ENCODE measurements at regions not wholly inside any gene's neighbourhood (a gene's known extent, or its start where the extent isn't known, plus 50 kb on each side); places are given as distances from the start of the nearest gene placed in this dataset.

GRCh38 chr5:103367702-103368101, 109.1 kb downstream of the MACIR start:
- no peak overlapping the region for H3K4me2 ChIP-seq (ENCODE audit: insufficient read depth, low read length, poor library complexity, severe bottlenecking)
- no peak overlapping the region for H3K4me3 ChIP-seq (ENCODE audit: low read length in 2 of 2)
- no peak overlapping the region for H3K23ac ChIP-seq (ENCODE audit: low read depth, low read length, poor library complexity)
- H2AK5ac ChIP-seq (ENCODE audit: low read depth, low read length), result no peak overlapping the region
- no peak overlapping the region for H2BK12ac ChIP-seq (ENCODE audit: low read length)
- no peak overlapping the region for H3K18ac ChIP-seq (ENCODE audit: low read length)
- WGBS, 2 donors (ENCODE audit: extremely low coverage in 2 of 2, insufficient read length in 2 of 2, insufficient replicate concordance in 1 of 2), result no CpG with 5 or more reads among the region's 2 CpGs
- H4K91ac ChIP-seq (ENCODE audit: low read depth, low read length, poor library complexity), result no peak overlapping the region
- H3K27me3 ChIP-seq (ENCODE audit: control insufficient read depth in 3 of 3, insufficient read depth in 3 of 3, low read depth in 1 of 3, low read length in 3 of 3), result no peaks in the 10 kb centered on the region
- H4K8ac ChIP-seq (ENCODE audit: low read depth, low read length), result no peak overlapping the region
- no peak overlapping the region for H2BK5ac ChIP-seq (ENCODE audit: low read length)
- H2BK120ac ChIP-seq (ENCODE audit: low read depth, low read length), result no peak overlapping the region
- no peak overlapping the region for H3K27ac ChIP-seq (replicated peaks; ENCODE audit: low read length)
- DNase-seq (ENCODE audit: low spot score), result no peak
- H2BK15ac ChIP-seq (ENCODE audit: low read length), result no peak overlapping the region
- H3K79me1 ChIP-seq (ENCODE audit: low read depth, low read length), result no peaks in the 10 kb centered on the region
- H3K9ac ChIP-seq (ENCODE audit: low read depth, low read length, poor library complexity), result no peak overlapping the region
- H3K14ac ChIP-seq (ENCODE audit: low read length), result no peak overlapping the region
- no peak overlapping the region for H2AFZ ChIP-seq (ENCODE audit: low read length)
- peaks cover 0 to 6% of the 10 kb centered on the region in 2 donors for H3K4me1 ChIP-seq (ENCODE audit: control insufficient read depth in 2 of 2, insufficient read depth in 1 of 2, low read depth in 1 of 2, low read length in 2 of 2)
- H3K4ac ChIP-seq (ENCODE audit: low read length), result no peak overlapping the region
- H3K36me3 ChIP-seq (replicated peaks in 1 of 2; ENCODE audit: control insufficient read depth in 2 of 2, insufficient read depth in 2 of 2, low read length in 2 of 2), result no peaks in the 10 kb centered on the region
- H3K9me3 ChIP-seq (replicated peaks in 1 of 2; ENCODE audit: control insufficient read depth in 2 of 2, insufficient read depth in 1 of 2, low read depth in 1 of 2, low read length in 2 of 2), result peaks cover 2% of the 10 kb centered on the region in 2 donors

DNA sequence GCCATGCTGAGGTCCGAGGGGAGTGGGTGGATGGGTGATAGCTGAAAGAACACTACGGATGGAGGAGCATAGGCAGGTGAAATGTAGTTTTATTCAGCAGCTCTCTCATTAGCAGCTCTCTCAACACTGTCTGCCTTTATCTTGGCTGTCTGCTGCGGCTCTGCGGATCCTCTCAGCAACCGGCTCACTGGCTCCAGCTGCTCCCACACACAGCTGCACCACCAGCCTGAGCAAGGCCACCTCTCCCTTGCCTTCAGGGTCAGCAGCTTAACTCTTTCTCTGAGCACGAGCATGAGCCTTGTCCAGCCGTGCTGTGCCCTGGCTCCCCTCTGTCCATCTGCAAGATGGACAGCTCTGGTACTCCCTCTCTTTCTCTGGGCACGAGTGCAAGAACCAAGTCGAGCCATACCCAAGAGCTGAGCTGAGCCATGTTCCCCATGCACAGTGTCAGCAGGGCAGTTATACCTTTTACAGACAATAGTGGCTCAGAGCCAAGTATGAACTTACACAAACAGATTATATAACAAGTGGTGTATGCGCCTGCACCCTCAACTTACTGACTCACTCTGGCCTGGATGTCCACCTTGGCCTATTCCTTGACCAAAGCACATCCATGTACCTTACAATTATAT, 108.5 kb downstream of the MACIR start:
- Histone ChIP-seq H3K14ac (ENCODE audit: low read length) (peak overlapping the region; percentile 86), H3K23ac (ENCODE audit: low read depth, low read length, poor library complexity) (no peak overlapping the region), H3K27me3 (ENCODE audit: control insufficient read depth in 3 of 3, insufficient read depth in 3 of 3, low read depth in 1 of 3, low read length in 3 of 3) (no peaks in the 10 kb centered on the region), H2BK12ac (ENCODE audit: low read length) (no peak overlapping the region), H2BK15ac (ENCODE audit: low read length) (no peak overlapping the region), H3K4me2 (ENCODE audit: insufficient read depth, low read length, poor library complexity, severe bottlenecking) (no peak overlapping the region), H3K9me3 (replicated peaks in 1 of 2; ENCODE audit: control insufficient read depth in 2 of 2, insufficient read depth in 1 of 2, low read depth in 1 of 2, low read length in 2 of 2) (peaks cover 2% of the 10 kb centered on the region in 2 donors), H2BK120ac (ENCODE audit: low read depth, low read length) (no peak overlapping the region), H4K8ac (ENCODE audit: low read depth, low read length) (no peak overlapping the region), H4K91ac (ENCODE audit: low read depth, low read length, poor library complexity) (no peak overlapping the region), H2AFZ (ENCODE audit: low read length) (no peak overlapping the region), H3K27ac (replicated peaks; ENCODE audit: low read length) (no peak overlapping the region), H3K4me3 (ENCODE audit: low read length in 2 of 2) (no peak overlapping the region), H3K79me1 (ENCODE audit: low read depth, low read length) (no peaks in the 10 kb centered on the region), H2AK5ac (ENCODE audit: low read depth, low read length) (no peak overlapping the region), H3K36me3 (replicated peaks in 1 of 2; ENCODE audit: control insufficient read depth in 2 of 2, insufficient read depth in 2 of 2, low read length in 2 of 2) (no peaks in the 10 kb centered on the region), H3K4ac (ENCODE audit: low read length) (no peak overlapping the region), H3K4me1 (ENCODE audit: control insufficient read depth in 2 of 2, insufficient read depth in 1 of 2, low read depth in 1 of 2, low read length in 2 of 2) (no peaks in the 10 kb centered on the region), H3K18ac (ENCODE audit: low read length) (peak overlapping the region; percentile 58), H3K9ac (ENCODE audit: low read depth, low read length, poor library complexity) (peak overlapping the region; percentile 55), H2BK5ac (ENCODE audit: low read length) (no peak overlapping the region)
- WGBS, 2 donors (ENCODE audit: extremely low coverage in 2 of 2, insufficient read length in 2 of 2, insufficient replicate concordance in 1 of 2), result no CpG with 5 or more reads among the region's 10 CpGs
- DNase-seq (ENCODE audit: low spot score), result no peak

DNA sequence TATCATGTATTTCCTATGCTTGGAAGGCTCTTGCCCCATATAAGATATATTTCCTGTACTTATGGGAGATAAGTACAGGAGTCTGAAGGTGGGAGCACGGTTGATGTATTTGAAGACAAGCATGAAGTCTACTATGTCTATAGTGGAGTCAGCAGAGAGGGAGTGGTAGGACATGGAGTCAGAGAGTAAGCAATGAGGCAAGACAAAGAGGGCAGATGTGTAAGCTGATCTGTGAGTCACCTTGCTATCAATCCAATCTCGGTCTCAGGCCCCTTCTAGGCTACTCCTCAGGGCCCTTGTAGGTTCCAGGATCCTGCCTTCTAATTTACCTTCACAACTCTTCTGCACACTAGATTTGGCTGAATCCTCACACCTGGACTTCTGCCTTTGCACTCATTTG, 105.5 kb downstream of the MACIR start:
- Histone ChIP-seq H2AK5ac (ENCODE audit: low read depth, low read length) (no peak overlapping the region), H3K4me1 (ENCODE audit: control insufficient read depth in 2 of 2, insufficient read depth in 1 of 2, low read depth in 1 of 2, low read length in 2 of 2) (no peaks in the 10 kb centered on the region), H3K4me3 (ENCODE audit: low read length in 2 of 2) (no peak overlapping the region), H2BK120ac (ENCODE audit: low read depth, low read length) (no peak overlapping the region), H2AFZ (ENCODE audit: low read length) (no peak overlapping the region), H2BK5ac (ENCODE audit: low read length) (no peak overlapping the region), H4K8ac (ENCODE audit: low read depth, low read length) (no peak overlapping the region), H4K91ac (ENCODE audit: low read depth, low read length, poor library complexity) (no peak overlapping the region), H3K79me1 (ENCODE audit: low read depth, low read length) (no peaks in the 10 kb centered on the region), H2BK15ac (ENCODE audit: low read length) (no peak overlapping the region), H3K36me3 (replicated peaks in 1 of 2; ENCODE audit: control insufficient read depth in 2 of 2, insufficient read depth in 2 of 2, low read length in 2 of 2) (no peaks in the 10 kb centered on the region), H3K27me3 (ENCODE audit: control insufficient read depth in 3 of 3, insufficient read depth in 3 of 3, low read depth in 1 of 3, low read length in 3 of 3) (no peaks in the 10 kb centered on the region), H3K4me2 (ENCODE audit: insufficient read depth, low read length, poor library complexity, severe bottlenecking) (no peak overlapping the region), H2BK12ac (ENCODE audit: low read length) (no peak overlapping the region), H3K27ac (replicated peaks; ENCODE audit: low read length) (no peak overlapping the region), H3K4ac (ENCODE audit: low read length) (no peak overlapping the region), H3K14ac (ENCODE audit: low read length) (no peak overlapping the region), H3K9me3 (replicated peaks in 1 of 2; ENCODE audit: control insufficient read depth in 2 of 2, insufficient read depth in 1 of 2, low read depth in 1 of 2, low read length in 2 of 2) (peaks cover 2% of the 10 kb centered on the region in 2 donors), H3K23ac (ENCODE audit: low read depth, low read length, poor library complexity) (no peak overlapping the region), H3K18ac (ENCODE audit: low read length) (no peak overlapping the region), H3K9ac (ENCODE audit: low read depth, low read length, poor library complexity) (no peak overlapping the region)
- no CpG with 5 or more reads among the region's 2 CpGs for WGBS, 2 donors (ENCODE audit: extremely low coverage in 2 of 2, insufficient read length in 2 of 2, insufficient replicate concordance in 1 of 2)
- DNase-seq (ENCODE audit: low spot score), result no peak

DNA sequence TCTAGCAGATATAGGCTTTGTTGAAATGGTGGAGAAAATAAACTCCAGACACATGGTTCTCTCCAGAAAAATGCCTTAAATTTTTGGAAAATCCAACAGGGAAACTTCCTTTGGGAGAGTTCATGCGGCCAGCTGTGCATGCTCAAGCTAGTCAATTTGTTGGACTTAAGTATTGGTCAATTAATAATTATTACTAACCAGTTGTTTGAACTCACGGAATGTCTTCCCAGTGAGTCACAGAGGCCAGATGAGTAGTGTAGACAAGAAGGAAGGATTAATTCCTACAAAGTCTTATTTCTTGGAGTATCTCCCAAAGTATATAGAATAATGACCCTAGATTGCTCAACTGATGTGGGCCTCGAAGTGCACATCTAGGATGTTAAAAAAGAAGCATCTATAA, 103.6 kb downstream of the MACIR start:
- no peak overlapping the region for H3K4me2 ChIP-seq (ENCODE audit: insufficient read depth, low read length, poor library complexity, severe bottlenecking)
- H3K4me3 ChIP-seq (ENCODE audit: low read length in 2 of 2), result no peak overlapping the region
- no CpG with 5 or more reads among the region's 3 CpGs for WGBS, 2 donors (ENCODE audit: extremely low coverage in 2 of 2, insufficient read length in 2 of 2, insufficient replicate concordance in 1 of 2)
- H2BK5ac ChIP-seq (ENCODE audit: low read length), result no peak overlapping the region
- H2AK5ac ChIP-seq (ENCODE audit: low read depth, low read length), result no peak overlapping the region
- no peaks in the 10 kb centered on the region for H3K36me3 ChIP-seq (replicated peaks in 1 of 2; ENCODE audit: control insufficient read depth in 2 of 2, insufficient read depth in 2 of 2, low read length in 2 of 2)
- no peak overlapping the region for H3K27ac ChIP-seq (replicated peaks; ENCODE audit: low read length)
- no peaks in the 10 kb centered on the region for H3K27me3 ChIP-seq (ENCODE audit: control insufficient read depth in 3 of 3, insufficient read depth in 3 of 3, low read depth in 1 of 3, low read length in 3 of 3)
- H3K14ac ChIP-seq (ENCODE audit: low read length), result no peak overlapping the region
- no peak for DNase-seq (ENCODE audit: low spot score)
- H3K18ac ChIP-seq (ENCODE audit: low read length), result no peak overlapping the region
- no peak overlapping the region for H2AFZ ChIP-seq (ENCODE audit: low read length)
- H3K9me3 ChIP-seq (replicated peaks in 1 of 2; ENCODE audit: control insufficient read depth in 2 of 2, insufficient read depth in 1 of 2, low read depth in 1 of 2, low read length in 2 of 2), result peaks cover 0 to 2% of the 10 kb centered on the region in 2 donors
- no peak overlapping the region for H3K9ac ChIP-seq (ENCODE audit: low read depth, low read length, poor library complexity)
- H2BK12ac ChIP-seq (ENCODE audit: low read length), result no peak overlapping the region
- no peak overlapping the region for H3K4ac ChIP-seq (ENCODE audit: low read length)
- no peak overlapping the region for H4K8ac ChIP-seq (ENCODE audit: low read depth, low read length)
- no peaks in the 10 kb centered on the region for H3K79me1 ChIP-seq (ENCODE audit: low read depth, low read length)
- H4K91ac ChIP-seq (ENCODE audit: low read depth, low read length, poor library complexity), result no peak overlapping the region
- no peak overlapping the region for H3K23ac ChIP-seq (ENCODE audit: low read depth, low read length, poor library complexity)
- H2BK120ac ChIP-seq (ENCODE audit: low read depth, low read length), result no peak overlapping the region
- H2BK15ac ChIP-seq (ENCODE audit: low read length), result no peak overlapping the region
- H3K4me1 ChIP-seq (ENCODE audit: control insufficient read depth in 2 of 2, insufficient read depth in 1 of 2, low read depth in 1 of 2, low read length in 2 of 2), result no peaks in the 10 kb centered on the region

Data from neuronal stem cell (in vitro differentiated cells).